NT2/D1 (cell line): ENCODE measurements at regions not wholly inside any gene's neighbourhood (a gene's known extent, or its start where the extent isn't known, plus 50 kb on each side); places are given as distances from the start of the nearest gene placed in this dataset.

Experiments
- SUZ12 ChIP-seq: IDR thresholded peaks from 2 replicates; pipeline ENCODE4 v1.6.1; 2011; ENCODE audit not compliant: insufficient read length, insufficient read depth; ENCODE audit errors: extremely low read depth
- YY1 ChIP-seq: IDR thresholded peaks from 2 replicates; pipeline ENCODE4 v1.6.1; 2011; ENCODE audit not compliant: insufficient read length, insufficient read depth
- ZNF274 ChIP-seq: IDR thresholded peaks from 2 replicates; pipeline ENCODE4 v1.6.1; 2011; ENCODE audit warnings: mild to moderate bottlenecking, low read depth, low read length

DNA sequence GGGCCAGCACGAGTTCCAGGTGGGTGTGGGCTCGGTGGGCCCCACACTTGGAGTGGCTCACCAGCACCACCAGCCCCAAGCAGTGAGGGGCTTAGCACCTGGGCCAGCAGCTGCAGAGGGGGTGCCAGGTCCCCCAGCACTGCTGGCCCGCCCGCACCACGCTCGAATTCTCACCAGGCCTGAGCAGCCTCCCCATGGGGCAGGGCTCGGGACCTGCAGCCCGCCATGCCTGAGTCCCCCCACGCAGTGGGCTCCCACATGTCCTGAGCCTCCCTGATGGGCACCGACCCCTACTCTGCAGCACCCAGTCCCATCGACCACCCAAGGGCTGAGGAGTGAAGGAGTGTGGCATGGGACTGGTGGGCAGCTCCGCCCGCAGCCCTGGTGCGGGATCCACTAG is 593.4 kb downstream of the GABRG1 start:
- TF ChIP-seq ZNF274 (no peak), YY1 (no peak), SUZ12 (no peak)
